HFFc6 (cell line): ENCODE measurements at regions not wholly inside any gene's neighbourhood (a gene's known extent, or its start where the extent isn't known, plus 50 kb on each side); places are given as distances from the start of the nearest gene placed in this dataset.

Source experiments
- DNase-seq: peaks from one replicate; pipeline ENCODE4 v3.0.0-alpha.2; 2018
- H3K27ac Mint-ChIP-seq: 2 replicates; pipeline ENCODE4 v1.8.0; 2020; ENCODE audit warnings: mild to moderate bottlenecking, mixed read lengths
- H3K27me3 Mint-ChIP-seq: 2 replicates; pipeline ENCODE4 v1.8.0; 2021; ENCODE audit warnings: mild to moderate bottlenecking, moderate library complexity, mixed read lengths; ENCODE audit not compliant: insufficient read depth
- H3K36me3 Mint-ChIP-seq: 2 replicates; pipeline ENCODE4 v1.8.0; 2021; ENCODE audit warnings: low read depth, mixed read lengths
- H3K4me1 Mint-ChIP-seq: 2 replicates; pipeline ENCODE4 v1.8.0; 2020; ENCODE audit warnings: low read depth, mixed read lengths
- H3K4me3 Mint-ChIP-seq: 2 replicates; pipeline ENCODE4 v1.8.0; 2020; ENCODE audit warnings: mild to moderate bottlenecking, moderate library complexity, mixed read lengths
- H3K9me3 Mint-ChIP-seq: 2 replicates; pipeline ENCODE4 v1.8.0; 2020; ENCODE audit warnings: mild to moderate bottlenecking, mixed read lengths
- CTCF ChIP-seq: fragments of 200-600 bp; sonication (generic); IDR thresholded peaks from 2 replicates; pipeline ENCODE4 v1.5.0; 2021; ENCODE audit warnings: antibody characterized with exemption, mild to moderate bottlenecking

- TF ChIP-seq CTCF = no peak
- peak; percentile 75 for DNase-seq
- Mint-ChIP-seq H3K9me3 (peaks cover 24% of the 10 kb centered on the region), H3K4me3 (no peak overlapping the region), H3K27me3 (peaks cover 4% of the 10 kb centered on the region), H3K36me3 (peaks cover 16% of the 10 kb centered on the region; the same call in 1 of the 2 replicates), H3K4me1 (peaks cover 48% of the 10 kb centered on the region), H3K27ac (peak overlapping the region; percentile 71)
These were observed 319.0 kb upstream of the NPSR1 start for GRCh38 chr7:34338961-34339526.

- H3K36me3 Mint-ChIP-seq = peaks cover 16% of the 10 kb centered on the region; the same call in 1 of the 2 replicates
- H3K4me3 Mint-ChIP-seq = no peak overlapping the region
- no peak overlapping the region for H3K27ac Mint-ChIP-seq
- H3K9me3 Mint-ChIP-seq = peaks cover 24% of the 10 kb centered on the region
- H3K27me3 Mint-ChIP-seq = peaks cover 4% of the 10 kb centered on the region
- TF ChIP-seq CTCF = no peak
- peak; percentile 9 for DNase-seq
- H3K4me1 Mint-ChIP-seq = peaks cover 44% of the 10 kb centered on the region
These were observed 316.7 kb upstream of the NPSR1 start for GRCh38 chr7:34341326-34341725.

GRCh38 chr7:34342387-34342786 is 315.6 kb upstream of the NPSR1 start:
- Mint-ChIP-seq H3K36me3 (peaks cover 11% of the 10 kb centered on the region; the same call in 1 of the 2 replicates), H3K27ac (no peak overlapping the region), H3K4me1 (peaks cover 39% of the 10 kb centered on the region), H3K27me3 (peaks cover 4% of the 10 kb centered on the region), H3K9me3 (peaks cover 19% of the 10 kb centered on the region), H3K4me3 (no peak overlapping the region)
- no peak for DNase-seq
- TF ChIP-seq CTCF = no peak

- no peak for TF ChIP-seq CTCF
- Mint-ChIP-seq H3K27ac (no peak overlapping the region), H3K27me3 (peaks cover 4% of the 10 kb centered on the region; the same call in 1 of the 2 replicates), H3K4me3 (no peak overlapping the region), H3K4me1 (peaks cover 32% of the 10 kb centered on the region), H3K9me3 (peaks cover 6% of the 10 kb centered on the region; the same call in 1 of the 2 replicates), H3K36me3 (peaks cover 5% of the 10 kb centered on the region; the same call in 1 of the 2 replicates)
- DNase-seq = no peak
These were observed 314.4 kb upstream of the NPSR1 start for GRCh38 chr7:34343667-34344066.

GRCh38 chr7:34354011-34354410 is 304.0 kb upstream of the NPSR1 start:
- Mint-ChIP-seq H3K27me3 (no peaks in the 10 kb centered on the region), H3K9me3 (no peaks in the 10 kb centered on the region), H3K27ac (no peak overlapping the region), H3K4me3 (no peak overlapping the region), H3K36me3 (no peaks in the 10 kb centered on the region), H3K4me1 (peaks cover 47% of the 10 kb centered on the region)
- no peak for DNase-seq
- TF ChIP-seq CTCF = no peak
